Stimulated activated CD8-positive, alpha-beta memory T cell treated with anti-CD3 and anti-CD28 coated beads, Interleukin-15, amount 100 ng/mL, for 1 hour (primary cell): ENCODE measurements at regions not wholly inside any gene's neighbourhood (a gene's known extent, or its start where the extent isn't known, plus 50 kb on each side); places are given as distances from the start of the nearest gene placed in this dataset.

Experiments
- DNase-seq: peaks from one replicate; pipeline ENCODE4 v3.0.0-alpha.2; 2020; ENCODE audit warnings: low read depth

GRCh38 chr3:5304789-5305683 is 117.5 kb downstream of the EDEM1 start:
- no peak for DNase-seq

GRCh38 chr3:5305684-5305989 is 118.1 kb downstream of the EDEM1 start:
- no peak for DNase-seq

GRCh38 chr3:5309171-5309570 is 121.7 kb downstream of the EDEM1 start:
- DNase-seq: no peak

- DNase-seq: no peak
Measured at GRCh38 chr3:5309602-5310001, 122.1 kb downstream of the EDEM1 start.

- no peak for DNase-seq
Measured at GRCh38 chr3:5310509-5310908, 123.0 kb downstream of the EDEM1 start.

GRCh38 chr3:5312290-5312689 is 124.8 kb downstream of the EDEM1 start:
- no peak for DNase-seq

- no peak for DNase-seq
Measured at GRCh38 chr3:5314897-5315296, 127.4 kb downstream of the EDEM1 start.

- DNase-seq: no peak
Measured at GRCh38 chr3:5317557-5317956, 130.1 kb downstream of the EDEM1 start.

- DNase-seq: no peak
Measured at GRCh38 chr3:5319454-5319853, 131.9 kb downstream of the EDEM1 start.

- DNase-seq: no peak
Measured at GRCh38 chr3:5321666-5322340, 134.3 kb downstream of the EDEM1 start.

GRCh38 chr3:5324780-5325179 is 137.3 kb downstream of the EDEM1 start:
- DNase-seq: no peak

GRCh38 chr3:5330152-5330810 is 142.8 kb downstream of the EDEM1 start:
- DNase-seq: no peak

GRCh38 chr3:5331567-5332269 is 144.2 kb downstream of the EDEM1 start:
- DNase-seq: no peak

GRCh38 chr3:5332270-5332956 is 144.9 kb downstream of the EDEM1 start:
- DNase-seq: no peak

GRCh38 chr3:5339967-5340535 is 152.5 kb downstream of the EDEM1 start:
- DNase-seq: no peak

- no peak for DNase-seq
Measured at GRCh38 chr3:5341610-5342009, 154.1 kb downstream of the EDEM1 start.

- no peak for DNase-seq
Measured at GRCh38 chr3:5343459-5343858, 156.0 kb downstream of the EDEM1 start.

GRCh38 chr3:5344707-5345106 is 157.2 kb downstream of the EDEM1 start:
- DNase-seq: no peak

- DNase-seq: no peak
Measured at GRCh38 chr3:5347486-5347885, 160.0 kb downstream of the EDEM1 start.

- no peak for DNase-seq
Measured at GRCh38 chr3:5348229-5348902, 160.9 kb downstream of the EDEM1 start.

GRCh38 chr3:5349343-5349742 is 161.8 kb downstream of the EDEM1 start:
- DNase-seq: no peak
